Pancreas (tissue), 10 donors: ENCODE measurements at regions not wholly inside any gene's neighbourhood (a gene's known extent, or its start where the extent isn't known, plus 50 kb on each side); places are given as distances from the start of the nearest gene placed in this dataset.
A peak's percentile ranks its signal among the peaks of the same experiment; 100 is the strongest.

Experiments
- ATAC-seq, 4 donors: fragments of 200-7000 bp; cut with Tn5 transposase; one replicate each; pipeline versions ENCODE4 v1.8.0 to v1.9.1; 2020; ENCODE audit warnings: mild to moderate bottlenecking in 4 of 4, moderate library complexity in 4 of 4
- DNase-seq, 6 donors: peaks; one replicate each; pipeline ENCODE4 v3.0.0-alpha.2; 2020
- FAIRE-seq: peaks from 2 replicates; lab custom pipeline; 2012; peaks lifted over from hg19 to GRCh38; lab: Jason Lieb, UNC
- H3K27ac ChIP-seq, 4 donors: fragments of 200-600 bp; sonication (generic); 1 replicate in 3 of 4; 2 replicates in 1 of 4; pipeline versions ENCODE4 v1.5.0 to v1.8.0; 2020
- H3K27me3 ChIP-seq, 4 donors: fragments of 200-600 bp; one replicate each; pipeline ENCODE4 v1.8.0; 2021
- H3K36me3 ChIP-seq, 3 donors: fragments of 200-600 bp; sonication (generic) in 1 of 3; one replicate each; pipeline versions ENCODE4 v1.5.0 to v1.8.0; 2020 to 2021
- H3K4me1 ChIP-seq, 3 donors: fragments of 200-600 bp; one replicate each; pipeline ENCODE4 v1.8.0; 2021
- H3K4me3 ChIP-seq, 4 donors: fragments of 200-600 bp; sonication (generic) in 2 of 4; one replicate each; pipeline versions ENCODE4 v1.5.0 to v1.8.0; 2020 to 2021
- H3K9me3 ChIP-seq, 4 donors: fragments of 200-600 bp; one replicate each; pipeline ENCODE4 v1.8.0; 2021
- CTCF ChIP-seq, 4 donors: fragments of 200-600 bp; sonication (generic) in 3 of 4; IDR thresholded peaks; one replicate each; pipeline versions ENCODE4 v1.5.0 to v1.8.0; 2021; ENCODE audit warnings: antibody characterized with exemption in 4 of 4
- WGBS, 2 donors: extraction: QIAGEN DNeasy Blood & Tissue Kit; methylation state at CpG; one replicate each; pipeline ENCODE4 v1.1.7; 2013; 5-methylcytosine and 5-hydroxymethylcytosine counted together
- intact Hi-C, 3 donors: fragments of 100-400 bp; cut with DNase I; formaldehyde crosslinking; loops; one replicate each; pipeline versions ENCODE4 v1.11.1 to v1.14.2; 2022
- donor health status: healthy with polysubstance abuse.
- donor health status: DM: no; HTN: no; CAD: no; lungs with moderate emphysema.
- donor health status: DM: no; HTN: no; CAD: no.
- donor health status: control.
- donor health status: control.
- donor health status: Bipolar disorder and iron deficiency.
- donor health status: DM: yes; HTN: yes; CAD: no.
- donor health status: DM: no; HTN: no; CAD: no.
- donor health status: DM: no; HTN: no; CAD: no.
- donor health status: DM: yes; HTN: yes; CAD: no.

- 69 to 84% methylated on average over 3 of the region's 3 CpGs for WGBS, 2 donors
- no peak for TF ChIP-seq CTCF (IDR thresholded peaks at IDR 0.05)
- no peak overlapping the region for H3K27ac ChIP-seq
- H3K9me3 ChIP-seq: no peaks in the 10 kb centered on the region
- FAIRE-seq (no peak), ATAC-seq (no peak), DNase-seq (no peak)
- no peaks in the 10 kb centered on the region for H3K4me1 ChIP-seq
- no peaks in the 10 kb centered on the region for H3K36me3 ChIP-seq
- H3K4me3 ChIP-seq: no peak overlapping the region
- intact Hi-C loops: no loop called here
- no peaks in the 10 kb centered on the region for H3K27me3 ChIP-seq
Measured at GRCh38 chr6:156027248-156027626, 571.6 kb upstream of the NOX3 start.

GRCh38 chr6:156026486-156027247 is 571.0 kb upstream of the NOX3 start:
- DNase-seq (no peak), FAIRE-seq (no peak), ATAC-seq (peak in 1 of 4 donors; percentile 12)
- intact Hi-C loops: no loop called here
- TF ChIP-seq CTCF (IDR thresholded peaks at IDR 0.05): no peak
- no peaks in the 10 kb centered on the region for H3K27me3 ChIP-seq
- no peak overlapping the region for H3K27ac ChIP-seq
- H3K36me3 ChIP-seq: no peaks in the 10 kb centered on the region
- 44 to 72% methylated on average over 4 of the region's 4 CpGs for WGBS, 2 donors
- no peaks in the 10 kb centered on the region for H3K4me1 ChIP-seq
- H3K4me3 ChIP-seq: no peak overlapping the region
- no peaks in the 10 kb centered on the region for H3K9me3 ChIP-seq

- no peaks in the 10 kb centered on the region for H3K27me3 ChIP-seq
- 73 to 78% methylated on average over 5 of the region's 5 CpGs for WGBS, 2 donors
- no peak for TF ChIP-seq CTCF (IDR thresholded peaks at IDR 0.05)
Measured at GRCh38 chr6:156024339-156024738, 568.7 kb upstream of the NOX3 start.

GRCh38 chr6:156021746-156022396 is 566.2 kb upstream of the NOX3 start:
- Histone ChIP-seq H3K4me1 (no peaks in the 10 kb centered on the region), H3K4me3 (no peak overlapping the region), H3K9me3 (no peaks in the 10 kb centered on the region), H3K27me3 (no peaks in the 10 kb centered on the region), H3K36me3 (no peaks in the 10 kb centered on the region), H3K27ac (no peak overlapping the region)
- FAIRE-seq (no peak), ATAC-seq (peak in 3 of 4 donors; percentile 27 to 53 (median 28)), DNase-seq (no peak)
- WGBS, 2 donors: 82 to 99% methylated on average over 6 of the region's 6 CpGs
- intact Hi-C loops: no loop called here
- TF ChIP-seq CTCF (IDR thresholded peaks at IDR 0.05): no peak

More at GRCh38 chr6:156024339-156024738, 568.7 kb upstream of the NOX3 start:
- Histone ChIP-seq H3K9me3 (no peaks in the 10 kb centered on the region), H3K36me3 (no peaks in the 10 kb centered on the region), H3K4me1 (no peaks in the 10 kb centered on the region), H3K27ac (no peak overlapping the region), H3K4me3 (no peak overlapping the region)
- intact Hi-C loops: no loop called here
- peak; percentile 75 for FAIRE-seq
- no peak for ATAC-seq
- DNase-seq: no peak

GRCh38 chr6:156017838-156018237 is 562.2 kb upstream of the NOX3 start:
- Histone ChIP-seq H3K4me1 (no peaks in the 10 kb centered on the region), H3K27me3 (no peaks in the 10 kb centered on the region), H3K9me3 (no peaks in the 10 kb centered on the region), H3K36me3 (no peaks in the 10 kb centered on the region), H3K4me3 (no peak overlapping the region), H3K27ac (no peak overlapping the region)
- FAIRE-seq (no peak), DNase-seq (no peak), ATAC-seq (no peak)
- WGBS, 2 donors: 61 to 73% methylated on average over 3 of the region's 3 CpGs
- TF ChIP-seq CTCF (IDR thresholded peaks at IDR 0.05): no peak
- intact Hi-C loops: no loop called here
